ENCODE measurements at regions not wholly inside any gene's neighbourhood (a gene's known extent, or its start where the extent isn't known, plus 50 kb on each side); places are given as distances from the start of the nearest gene placed in this dataset.

- Histone ChIP-seq H3K27me3 (ENCODE audit: control insufficient read depth in 4 of 4, insufficient read depth in 4 of 4, low read length in 3 of 4) (peaks cover 0 to 4% (median 0%) of the 10 kb centered on the region in 4 donors), H3K4me3 (ENCODE audit: low read depth in 1 of 3, low read length in 3 of 3) (no peak overlapping the region), H3K9me3 (ENCODE audit: control insufficient read depth in 4 of 4, low read length in 3 of 4) (no peaks in the 10 kb centered on the region), H3K4me1 (ENCODE audit: control insufficient read depth in 4 of 4, insufficient read depth in 4 of 4, low read length in 3 of 4) (no peaks in the 10 kb centered on the region), H3K27ac (ENCODE audit: low read depth in 1 of 2, low read length in 2 of 2) (no peak overlapping the region), H3K9ac (ENCODE audit: low read depth in 1 of 2, low read length in 2 of 2) (no peak overlapping the region), H3K36me3 (ENCODE audit: control insufficient read depth in 4 of 4, insufficient read depth in 3 of 4, low read depth in 1 of 4, low read length in 3 of 4) (no peaks in the 10 kb centered on the region)
- no peak for DNase-seq (ENCODE audit: low spot score)
- no peak for TF ChIP-seq NR2F2 (IDR thresholded peaks at IDR 0.05)
- no peak for TF ChIP-seq REST (IDR thresholded peaks at IDR 0.05)
- TF ChIP-seq EGR1 (IDR thresholded peaks at IDR 0.05; ENCODE audit: low read depth in 2 of 2), result no peak
- TF ChIP-seq RAD21 (IDR thresholded peaks at IDR 0.05), result no peak
- no peak for TF ChIP-seq JUND (IDR thresholded peaks at IDR 0.05)
- no peak for TF ChIP-seq RXRA (IDR thresholded peaks at IDR 0.05)
- no peak for TF ChIP-seq SP1 (IDR thresholded peaks at IDR 0.05)
- TF ChIP-seq GABPA (IDR thresholded peaks at IDR 0.05 in 1 of 2, conservative IDR thresholded peaks at IDR 0.05 in 1 of 2), result no peak
- TF ChIP-seq ZBTB33 (IDR thresholded peaks at IDR 0.05), result no peak
- no peak for TF ChIP-seq MAX (IDR thresholded peaks at IDR 0.05)
- TF ChIP-seq ATF3 (IDR thresholded peaks at IDR 0.05), result no peak
- no peak for TF ChIP-seq HNF4A (conservative IDR thresholded peaks at IDR 0.05)
- no peak for TF ChIP-seq FOXA2 (IDR thresholded peaks at IDR 0.05)
- no peak for TF ChIP-seq FOXA1 (IDR thresholded peaks at IDR 0.05)
- no peak for TF ChIP-seq TAF1 (conservative IDR thresholded peaks at IDR 0.05)
- TF ChIP-seq, protein P1, sequence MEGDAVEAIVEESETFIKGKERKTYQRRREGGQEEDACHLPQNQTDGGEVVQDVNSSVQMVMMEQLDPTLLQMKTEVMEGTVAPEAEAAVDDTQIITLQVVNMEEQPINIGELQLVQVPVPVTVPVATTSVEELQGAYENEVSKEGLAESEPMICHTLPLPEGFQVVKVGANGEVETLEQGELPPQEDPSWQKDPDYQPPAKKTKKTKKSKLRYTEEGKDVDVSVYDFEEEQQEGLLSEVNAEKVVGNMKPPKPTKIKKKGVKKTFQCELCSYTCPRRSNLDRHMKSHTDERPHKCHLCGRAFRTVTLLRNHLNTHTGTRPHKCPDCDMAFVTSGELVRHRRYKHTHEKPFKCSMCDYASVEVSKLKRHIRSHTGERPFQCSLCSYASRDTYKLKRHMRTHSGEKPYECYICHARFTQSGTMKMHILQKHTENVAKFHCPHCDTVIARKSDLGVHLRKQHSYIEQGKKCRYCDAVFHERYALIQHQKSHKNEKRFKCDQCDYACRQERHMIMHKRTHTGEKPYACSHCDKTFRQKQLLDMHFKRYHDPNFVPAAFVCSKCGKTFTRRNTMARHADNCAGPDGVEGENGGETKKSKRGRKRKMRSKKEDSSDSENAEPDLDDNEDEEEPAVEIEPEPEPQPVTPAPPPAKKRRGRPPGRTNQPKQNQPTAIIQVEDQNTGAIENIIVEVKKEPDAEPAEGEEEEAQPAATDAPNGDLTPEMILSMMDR (IDR thresholded peaks at IDR 0.05; ENCODE audit: low read depth, low read length, missing input control), result no peak
- no peak for TF ChIP-seq YY1 (IDR thresholded peaks at IDR 0.05)
Observed at GRCh38 chr13:90773681-90774080, 573.8 kb upstream of the MIR17HG start.

All from liver (tissue), 7 donors.